Erythroblast (primary cell): ENCODE measurements at regions not wholly inside any gene's neighbourhood (a gene's known extent, or its start where the extent isn't known, plus 50 kb on each side); places are given as distances from the start of the nearest gene placed in this dataset.

Experiments used
- GATA1 ChIP-seq: IDR thresholded peaks from 2 replicates; pipeline ENCODE4 v1.6.1; 2011; ENCODE audit warnings: low read depth, mild to moderate bottlenecking, control low read depth, low read length, moderate library complexity
- POLR2A ChIP-seq: IDR thresholded peaks from 2 replicates; pipeline ENCODE4 v1.6.1; 2011; ENCODE audit warnings: mild to moderate bottlenecking, low read length

DNA sequence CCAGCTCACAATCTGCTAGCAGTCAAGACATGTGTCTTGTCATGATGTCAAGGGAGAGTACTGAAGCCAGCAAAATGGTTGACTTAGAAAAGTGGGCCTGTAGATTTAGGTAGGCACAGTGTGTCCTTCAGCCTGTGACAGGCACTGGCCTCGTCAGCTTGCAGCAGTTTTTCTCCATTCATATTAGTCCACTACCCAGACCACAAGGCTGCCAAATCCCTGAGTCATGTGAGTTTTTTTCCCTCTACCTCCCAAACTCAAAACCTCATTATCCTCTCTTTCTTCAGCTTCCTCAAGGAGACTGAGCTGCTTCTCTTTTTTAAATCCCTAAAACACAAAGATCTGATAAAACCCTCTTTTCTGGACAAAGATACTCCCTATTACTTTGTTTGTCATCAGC lies 102.6 kb upstream of the HS3ST3A1 start:
- TF ChIP-seq POLR2A, result no peak
- TF ChIP-seq GATA1, result no peak
